RWPE1 (cell line): ENCODE measurements at regions not wholly inside any gene's neighbourhood (a gene's known extent, or its start where the extent isn't known, plus 50 kb on each side); places are given as distances from the start of the nearest gene placed in this dataset.

Experiments used
- CTCF ChIA-PET: fragments of 350-600 bp; sonication (Branson Sonifier 250); formaldehyde crosslinking; extraction: SDS; loops from one replicate; lab custom pipeline; 2021; lab: Yijun Ruan, JAX
- POLR2A ChIA-PET: fragments of 400-600 bp; formaldehyde crosslinking; extraction: SDS; loops from one replicate; lab custom pipeline; 2020; ENCODE audit warnings: antibody characterized with exemption; ENCODE audit not compliant: low non-redundant PET; lab: Yijun Ruan, JAX
- DNase-seq: peaks from one replicate; pipeline ENCODE4 v3.0.0; 2012; ENCODE audit warnings: low spot score
- H3K27ac ChIP-seq: fragments of 450-650 bp; 2 replicates; pipeline ENCODE4 v1.5.1; 2017
- CTCF ChIP-seq: fragments of 450-650 bp; conservative IDR thresholded peaks from 2 replicates; pipeline ENCODE4 v1.5.1; 2017; ENCODE audit warnings: low read depth, mild to moderate bottlenecking

GRCh38 chr20:60064554-60065196 is 106.5 kb downstream of the CDH26 start:
- no peak for DNase-seq
- no peak overlapping the region for H3K27ac ChIP-seq
- no peak for TF ChIP-seq CTCF
- ChIA-PET CTCF (no interaction called here), POLR2A (no interaction called here)

- CTCF ChIA-PET, result interaction anchor here (1.1 kb wide), 1 partner anchor 9 kb away, joined by 4 read pairs; no protein-coding TSS in a partner anchor
- POLR2A ChIA-PET, result no interaction called here
- no peak for TF ChIP-seq CTCF
- no peak for DNase-seq
- no peak overlapping the region for H3K27ac ChIP-seq
Measured at GRCh38 chr20:60065741-60066437, 107.7 kb downstream of the CDH26 start.

- no peak for DNase-seq
- POLR2A ChIA-PET, result no interaction called here
- CTCF ChIA-PET, result interaction anchor here (1.1 kb wide), 1 partner anchor 9 kb away, joined by 4 read pairs; no protein-coding TSS in a partner anchor
- no peak for TF ChIP-seq CTCF
- H3K27ac ChIP-seq, result no peak overlapping the region
Measured at GRCh38 chr20:60066438-60066823, 108.2 kb downstream of the CDH26 start.

- ChIA-PET CTCF (interaction anchor here (0.6 to 1.3 kb wide), 3 partner anchors 11 to 183 kb away, joined by 3 to 6 read pairs (median 3); no protein-coding TSS in a partner anchor), POLR2A (no interaction called here)
- DNase-seq, result no peak
- TF ChIP-seq CTCF, result no peak
- H3K27ac ChIP-seq, result no peak overlapping the region
Measured at GRCh38 chr20:60068509-60068908, 110.3 kb downstream of the CDH26 start.

- POLR2A ChIA-PET, result no interaction called here
- no peak for DNase-seq
- H3K27ac ChIP-seq, result no peak overlapping the region
- CTCF ChIA-PET, result interaction anchor here (1.2 to 2.1 kb wide), 2 partner anchors 12 kb away, joined by 3 to 17 read pairs; no protein-coding TSS in a partner anchor
- no peak for TF ChIP-seq CTCF
Measured at GRCh38 chr20:60069656-60070055, 111.4 kb downstream of the CDH26 start.

- no peak for TF ChIP-seq CTCF
- CTCF ChIA-PET, result interaction anchor here (0.6 to 2.1 kb wide), 2 partner anchors 13 to 646 kb away, joined by 3 to 17 read pairs; no protein-coding TSS in a partner anchor
- POLR2A ChIA-PET, result no interaction called here
- no peak overlapping the region for H3K27ac ChIP-seq
- no peak for DNase-seq
Measured at GRCh38 chr20:60070791-60071190, 112.6 kb downstream of the CDH26 start.
